ENCODE measurements at regions not wholly inside any gene's neighbourhood (a gene's known extent, or its start where the extent isn't known, plus 50 kb on each side); places are given as distances from the start of the nearest gene placed in this dataset.

- Histone ChIP-seq H2AFZ (ENCODE audit: low read depth, low read length) (no peak overlapping the region), H3K36me3 (ENCODE audit: control insufficient read depth in 2 of 2, extremely low read depth in 1 of 2, insufficient read depth in 2 of 2, low read length in 2 of 2) (no peaks in the 10 kb centered on the region), H3K4me3 (replicated peaks in 1 of 3; ENCODE audit: insufficient read depth in 1 of 3, low read depth in 1 of 3, low read length in 3 of 3) (no peak overlapping the region), H4K20me1 (replicated peaks; ENCODE audit: control insufficient read depth, extremely low read depth, insufficient read depth, low read length) (no peaks in the 10 kb centered on the region), H3K9me3 (replicated peaks; ENCODE audit: control insufficient read depth, insufficient read depth, low read length) (no peaks in the 10 kb centered on the region), H3K27ac (ENCODE audit: insufficient read depth, low read depth, low read length) (no peak overlapping the region), H3K79me2 (ENCODE audit: control insufficient read depth, insufficient read depth, low read length) (no peaks in the 10 kb centered on the region), H3K27me3 (ENCODE audit: control insufficient read depth in 2 of 2, insufficient read depth in 2 of 2, low read length in 2 of 2) (no peaks in the 10 kb centered on the region), H3K4me2 (ENCODE audit: insufficient read depth, low read length) (no peak overlapping the region), H3K9ac (replicated peaks; ENCODE audit: extremely low read depth, insufficient read depth, low read length) (no peak overlapping the region), H3K9me1 (replicated peaks; ENCODE audit: control insufficient read depth, extremely low read depth, insufficient read depth, low read length) (no peaks in the 10 kb centered on the region), H3K4me1 (ENCODE audit: control insufficient read depth, extremely low read depth, insufficient read depth, low read length) (no peaks in the 10 kb centered on the region)
- CTCF ChIA-PET = no interaction called here
- intact Hi-C loops (cut with micrococcal nuclease) (no loop called here), dilution Hi-C loops (cut with MboI; ENCODE audit: extremely low pct_ligation_motif_present, low sequenced_read_pairs) (no loop called here)
- no TSS peak for BruUV-seq (replicated peaks)
- TF ChIP-seq POLR2A (IDR thresholded peaks at IDR 0.05; ENCODE audit: low read depth, low read length) (no peak), MAX (IDR thresholded peaks at IDR 0.05; ENCODE audit: insufficient read depth, insufficient read length) (no peak), POLR2AphosphoS5 (IDR thresholded peaks at IDR 0.05; ENCODE audit: insufficient read depth, low read depth, low read length) (no peak), FOS (IDR thresholded peaks at IDR 0.05; ENCODE audit: borderline replicate concordance, insufficient read depth, low read length) (no peak)
- FAIRE-seq = no peak
- POLR2A ChIA-PET = no interaction called here
- no peak for DNase-seq (ENCODE audit: low read depth, low spot score)
Measured at GRCh38 chr10:9554321-9554720, 1463.4 kb upstream of the CELF2 start.

GRCh38 chr10:9560976-9561375, 1456.7 kb upstream of the CELF2 start:
- H3K9me1 ChIP-seq (replicated peaks; ENCODE audit: control insufficient read depth, extremely low read depth, insufficient read depth, low read length) = no peaks in the 10 kb centered on the region
- H3K4me1 ChIP-seq (ENCODE audit: control insufficient read depth, extremely low read depth, insufficient read depth, low read length) = no peaks in the 10 kb centered on the region
- POLR2A ChIA-PET = no interaction called here
- no peak overlapping the region for H3K4me3 ChIP-seq (replicated peaks in 1 of 3; ENCODE audit: insufficient read depth in 1 of 3, low read depth in 1 of 3, low read length in 3 of 3)
- no TSS peak for BruUV-seq (replicated peaks)
- FAIRE-seq (no peak), DNase-seq (ENCODE audit: low read depth, low spot score) (no peak)
- intact Hi-C loops (cut with micrococcal nuclease) = no loop called here
- dilution Hi-C loops (cut with MboI; ENCODE audit: extremely low pct_ligation_motif_present, low sequenced_read_pairs) = no loop called here
- H4K20me1 ChIP-seq (replicated peaks; ENCODE audit: control insufficient read depth, extremely low read depth, insufficient read depth, low read length) = no peaks in the 10 kb centered on the region
- no peak overlapping the region for H3K9ac ChIP-seq (replicated peaks; ENCODE audit: extremely low read depth, insufficient read depth, low read length)
- no peak for TF ChIP-seq JUN (IDR thresholded peaks at IDR 0.05; ENCODE audit: borderline replicate concordance, insufficient read depth, insufficient read length, low read depth)
- no peak for TF ChIP-seq MAX (IDR thresholded peaks at IDR 0.05; ENCODE audit: insufficient read depth, insufficient read length)
- no peak for TF ChIP-seq CTCF (IDR thresholded peaks at IDR 0.05; ENCODE audit: extremely low read depth in 1 of 2, insufficient read depth in 1 of 2, low read depth in 1 of 2, low read length in 2 of 2)
- TF ChIP-seq GATA2 (IDR thresholded peaks at IDR 0.05; ENCODE audit: insufficient read depth, insufficient read length, low read depth, low read length) = no peak
- no peak for TF ChIP-seq FOS (IDR thresholded peaks at IDR 0.05; ENCODE audit: borderline replicate concordance, insufficient read depth, low read length)
- TF ChIP-seq MYC (IDR thresholded peaks at IDR 0.05; ENCODE audit: low read depth, low read length) = no peak
- no peak for TF ChIP-seq POLR2A (IDR thresholded peaks at IDR 0.05; ENCODE audit: low read depth, low read length)
- no peak for TF ChIP-seq POLR2AphosphoS5 (IDR thresholded peaks at IDR 0.05; ENCODE audit: insufficient read depth, low read depth, low read length)
- TF ChIP-seq EZH2 (IDR thresholded peaks at IDR 0.05; ENCODE audit: borderline replicate concordance, low read depth, low read length, severe bottlenecking) = no peak
- no peaks in the 10 kb centered on the region for H3K36me3 ChIP-seq (ENCODE audit: control insufficient read depth in 2 of 2, extremely low read depth in 1 of 2, insufficient read depth in 2 of 2, low read length in 2 of 2)
- H3K27me3 ChIP-seq (ENCODE audit: control insufficient read depth in 2 of 2, insufficient read depth in 2 of 2, low read length in 2 of 2) = no peaks in the 10 kb centered on the region
- CTCF ChIA-PET = no interaction called here
- no peaks in the 10 kb centered on the region for H3K9me3 ChIP-seq (replicated peaks; ENCODE audit: control insufficient read depth, insufficient read depth, low read length)
- H3K4me2 ChIP-seq (ENCODE audit: insufficient read depth, low read length) = no peak overlapping the region
- H2AFZ ChIP-seq (ENCODE audit: low read depth, low read length) = no peak overlapping the region
- no peak overlapping the region for H3K27ac ChIP-seq (ENCODE audit: insufficient read depth, low read depth, low read length)
- no peaks in the 10 kb centered on the region for H3K79me2 ChIP-seq (ENCODE audit: control insufficient read depth, insufficient read depth, low read length)

All from endothelial cell of umbilical vein (primary cell).